GM12878 (cell line): ENCODE measurements at regions not wholly inside any gene's neighbourhood (a gene's known extent, or its start where the extent isn't known, plus 50 kb on each side); places are given as distances from the start of the nearest gene placed in this dataset.

Experiments used
- ATAC-seq: fragments of 200-7000 bp; cut with Tn5 transposase; 3 replicates; pipeline ENCODE4 v1.9.1; 2020; ENCODE audit warnings: mild to moderate bottlenecking, moderate library complexity
- BruUV-seq: library from RNA; stranded (reverse); fragments of 400-500 nt; replicated peaks from 2 replicates; lab custom pipeline; 2021; lab: Mats Ljungman, UMichigan
- CTCF ChIA-PET: fragments of 300-600 bp; sonication (Branson Sonifier 250); formaldehyde crosslinking; extraction: SDS; loops from one replicate; lab custom pipeline; 2021; ENCODE audit warnings: inconsistent platforms; lab: Yijun Ruan, JAX
- POLR2A ChIA-PET: fragments of 350-600 bp; formaldehyde crosslinking; extraction: SDS; loops from one replicate; lab custom pipeline; 2021; ENCODE audit warnings: inconsistent platforms; lab: Charles Lee
- RAD21 ChIA-PET: fragments of 300-600 bp; sonication (Branson Sonifier 250); formaldehyde crosslinking; loops from one replicate; lab custom pipeline; 2023; ENCODE audit warnings: antibody characterized with exemption; ENCODE audit not compliant: unreplicated experiment; lab: Charles Lee
- SMC1A ChIA-PET: fragments of 300-600 bp; sonication (Branson Sonifier 250); formaldehyde crosslinking; loops from one replicate; lab custom pipeline; 2023; ENCODE audit not compliant: unreplicated experiment, uncharacterized antibody; lab: Charles Lee
- DNase-seq: peaks from one replicate; pipeline ENCODE4 v3.0.0-alpha.2; 2011; ENCODE audit warnings: low read depth, low spot score
- FAIRE-seq: peaks from 3 replicates; lab custom pipeline; 2011; peaks lifted over from hg19 to GRCh38; lab: Jason Lieb, UNC
- H2AFZ ChIP-seq: 2 replicates; pipeline ENCODE4 v1.6.0; 2011; ENCODE audit warnings: low read depth, low read length, control low read depth; ENCODE audit not compliant: control insufficient read depth
- H3K27ac ChIP-seq: 2 replicates; pipeline ENCODE4 v1.5.1; 2011; ENCODE audit warnings: control low read depth; ENCODE audit not compliant: control insufficient read depth, insufficient read depth
- H3K27me3 ChIP-seq, 2 experiments: replicated peaks in 1 of 2; 2 replicates each; pipeline versions ENCODE4 v1.6.0 to v1.6.1; 2011; ENCODE audit warnings: low read length in 1 of 2; ENCODE audit not compliant: control insufficient read depth in 2 of 2, insufficient read depth in 2 of 2
- H3K36me3 ChIP-seq, 2 experiments: 2 replicates each; pipeline ENCODE4 v1.5.1; 2011; ENCODE audit warnings: low read length in 1 of 2; ENCODE audit not compliant: control insufficient read depth in 2 of 2, insufficient read depth in 2 of 2
- H3K4me1 ChIP-seq: 2 replicates; pipeline ENCODE4 v1.6.1; 2011; ENCODE audit warnings: mild to moderate bottlenecking, low read length, moderate library complexity, mixed read lengths; ENCODE audit not compliant: control insufficient read depth, insufficient read depth
- H3K4me2 ChIP-seq: 2 replicates; pipeline ENCODE4 v1.6.0; 2011; ENCODE audit warnings: control low read depth; ENCODE audit not compliant: control insufficient read depth, insufficient read depth
- H3K4me3 ChIP-seq: fragments of 200-600 bp; sonication (generic); 2 replicates; pipeline ENCODE4 v1.5.1; 2016
- H3K79me2 ChIP-seq: 2 replicates; pipeline ENCODE4 v1.6.0; 2011; ENCODE audit warnings: low read length; ENCODE audit not compliant: control insufficient read depth, insufficient read depth
- H3K9ac ChIP-seq: 2 replicates; pipeline ENCODE4 v1.8.0; 2011; ENCODE audit warnings: low read length, control low read depth, mixed read lengths; ENCODE audit not compliant: control insufficient read depth, insufficient read depth
- H3K9me3 ChIP-seq: replicated peaks from 3 replicates; pipeline ENCODE4 v1.5.1; 2011; ENCODE audit warnings: mild to moderate bottlenecking, low read length; ENCODE audit not compliant: control insufficient read depth, insufficient read depth
- H4K20me1 ChIP-seq: 2 replicates; pipeline ENCODE4 v1.6.0; 2011; ENCODE audit not compliant: control insufficient read depth, insufficient read depth
- BHLHE40 ChIP-seq, 2 experiments: fragments of 450-650 bp in 1 of 2; IDR thresholded peaks; 2 replicates each; pipeline ENCODE4 v1.6.1; 2011 to 2017; ENCODE audit warnings: low read depth in 2 of 2, borderline replicate concordance in 1 of 2, improper control_type of control experiment in 1 of 2, low read length in 1 of 2, mild to moderate bottlenecking in 1 of 2
- CHD4 ChIP-seq: fragments of 200-600 bp; sonication (generic); IDR thresholded peaks from 2 replicates; pipeline ENCODE4 v1.6.1; 2016; ENCODE audit warnings: mild to moderate bottlenecking
- KAT2A ChIP-seq: conservative IDR thresholded peaks from 2 replicates; pipeline ENCODE4 v1.6.1; 2011; ENCODE audit warnings: low read depth, low read length; ENCODE audit not compliant: control insufficient read depth
- NFYA ChIP-seq: IDR thresholded peaks from 2 replicates; pipeline ENCODE4 v1.6.1; 2011; ENCODE audit warnings: low read depth, mild to moderate bottlenecking, low read length, improper control_type of control experiment, borderline replicate concordance
- NRF1 ChIP-seq: conservative IDR thresholded peaks from 2 replicates; pipeline ENCODE4 v1.6.1; 2011; ENCODE audit warnings: mild to moderate bottlenecking, low read depth, low read length, improper control_type of control experiment
- POLR2A ChIP-seq: IDR thresholded peaks from 2 replicates; pipeline ENCODE4 v1.6.1; 2011; ENCODE audit warnings: low read depth, mild to moderate bottlenecking, low read length
- RAD21 ChIP-seq: IDR thresholded peaks from 2 replicates; pipeline ENCODE4 v1.6.1; 2011; ENCODE audit warnings: mild to moderate bottlenecking, low read depth, low read length, moderate library complexity; ENCODE audit not compliant: insufficient read depth
- SIN3A ChIP-seq: IDR thresholded peaks from 2 replicates; pipeline ENCODE4 v1.6.1; 2012; ENCODE audit warnings: low read depth, low read length, improper control_type of control experiment
- SIX5 ChIP-seq: IDR thresholded peaks from 2 replicates; pipeline ENCODE4 v1.6.1; 2011; ENCODE audit warnings: mild to moderate bottlenecking, low read depth, low read length, moderate library complexity; ENCODE audit not compliant: severe bottlenecking
- SREBF2 ChIP-seq: IDR thresholded peaks from 2 replicates; pipeline ENCODE4 v1.6.1; 2012; ENCODE audit warnings: mild to moderate bottlenecking, low read length
- WRNIP1 ChIP-seq: IDR thresholded peaks from 2 replicates; pipeline ENCODE4 v1.6.1; 2011; ENCODE audit warnings: low read depth, low read length, improper control_type of control experiment, borderline replicate concordance
- ZNF384 ChIP-seq: IDR thresholded peaks from 2 replicates; pipeline ENCODE4 v1.6.1; 2012; ENCODE audit warnings: low read depth, mild to moderate bottlenecking, low read length, improper control_type of control experiment, borderline replicate concordance
- ZZZ3 ChIP-seq: IDR thresholded peaks from 2 replicates; pipeline ENCODE4 v1.6.1; 2011; ENCODE audit warnings: low read depth; ENCODE audit not compliant: control insufficient read depth, insufficient read length
- WGBS: methylation state at CpG from one replicate; pipeline ENCODE4 v1.1.6; 2016; ENCODE audit warnings: low lambda C conversion rate; ENCODE audit not compliant: insufficient replicate concordance, insufficient coverage; ENCODE audit errors: missing lambda C conversion rate; 5-methylcytosine and 5-hydroxymethylcytosine counted together
- in situ Hi-C: fragments of 300-500 bp; cut with MboI; formaldehyde crosslinking; loops from 9 replicates; pipeline ENCODE4 v1.14.3; 2018; ENCODE audit warnings: mixed read lengths
- intact Hi-C: fragments of 100-400 bp; cut with micrococcal nuclease; formaldehyde crosslinking; loops from one replicate; pipeline ENCODE4 v1.14.2; 2022; ENCODE audit not compliant: unreplicated experiment
- TF ChIP-seq, protein P1 (sequence below): IDR thresholded peaks from 2 replicates; pipeline ENCODE4 v1.6.1; 2012; ENCODE audit warnings: low read length, inconsistent platforms
- TF ChIP-seq, protein P2 (sequence below): IDR thresholded peaks from 2 replicates; pipeline ENCODE4 v1.6.1; 2011; ENCODE audit warnings: low read depth, mild to moderate bottlenecking, low read length, moderate library complexity, borderline replicate concordance; ENCODE audit errors: extremely low read depth
- TF ChIP-seq, protein P3 (sequence below): fragments of 450-650 bp; IDR thresholded peaks from 2 replicates; pipeline ENCODE4 v1.6.1; 2017; ENCODE audit warnings: antibody characterized with exemption, mild to moderate bottlenecking, moderate library complexity
- TF ChIP-seq, protein P4 (sequence below): fragments of 150-350 bp; IDR thresholded peaks from 2 replicates; pipeline ENCODE4 v1.6.1; 2016; ENCODE audit warnings: low read depth, low read length

DNA sequence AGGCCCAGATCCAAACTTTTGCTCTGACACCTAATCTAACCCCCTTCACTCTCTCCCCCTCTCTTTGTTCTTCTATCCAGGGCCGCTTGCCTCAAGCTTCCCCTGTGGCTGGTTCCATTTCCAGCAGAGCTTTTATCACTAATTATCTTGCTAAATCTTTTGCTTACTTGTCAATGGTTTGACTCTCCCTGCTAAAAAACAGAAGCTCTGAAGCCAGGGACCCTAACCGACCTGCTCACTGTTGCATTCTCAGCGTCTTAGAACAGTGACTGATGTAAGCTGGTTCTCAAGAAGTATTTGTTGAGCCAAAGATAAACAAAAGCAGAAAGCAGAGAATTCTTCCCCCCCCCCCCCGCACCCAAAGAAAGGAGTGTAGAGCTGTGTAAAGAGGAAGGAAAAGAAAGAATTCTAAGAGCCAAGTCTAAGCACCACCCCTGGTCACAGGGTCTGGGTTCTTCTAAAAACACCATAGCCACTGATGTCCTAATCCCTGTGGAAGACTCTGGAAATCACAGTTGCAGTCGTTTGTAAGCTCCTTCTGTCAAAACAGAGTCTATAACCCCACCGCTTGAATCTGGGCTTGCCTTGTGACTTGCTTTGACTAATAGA, 385.8 kb downstream of the MED13L start:
- intact Hi-C loops: no loop called here

More for the DNA sequence above, 385.8 kb downstream of the MED13L start:
- FAIRE-seq (no peak), DNase-seq (no peak), ATAC-seq (no peak)
- Histone ChIP-seq H3K27ac (no peak overlapping the region), H3K9ac (no peak overlapping the region), H3K9me3 (no peaks in the 10 kb centered on the region), H3K79me2 (no peaks in the 10 kb centered on the region), H2AFZ (no peak overlapping the region), H3K27me3 (no peaks in the 10 kb centered on the region), H3K4me1 (no peaks in the 10 kb centered on the region), H3K36me3 (no peaks in the 10 kb centered on the region), H4K20me1 (no peaks in the 10 kb centered on the region), H3K4me2 (no peak overlapping the region), H3K4me3 (no peak overlapping the region)
- ChIA-PET POLR2A (no interaction called here), RAD21 (no interaction called here), SMC1A (no interaction called here), CTCF (interaction anchor here (0.6 kb wide), 1 partner anchor 130 kb away, joined by 3 read pairs; no protein-coding TSS in a partner anchor)
- in situ Hi-C loops: no loop called here
- no TSS peak for BruUV-seq
- TF ChIP-seq BHLHE40 (IDR thresholded peaks at IDR 0.05; ENCODE audit: borderline replicate concordance in 1 of 2, low read depth in 2 of 2, low read length in 1 of 2): no peak
- TF ChIP-seq WRNIP1: no peak
- TF ChIP-seq SIN3A: no peak
- no peak for TF ChIP-seq KAT2A
- TF ChIP-seq POLR2A: no peak
- no peak for TF ChIP-seq ZNF384
- no peak for TF ChIP-seq RAD21
- TF ChIP-seq, protein P1, sequence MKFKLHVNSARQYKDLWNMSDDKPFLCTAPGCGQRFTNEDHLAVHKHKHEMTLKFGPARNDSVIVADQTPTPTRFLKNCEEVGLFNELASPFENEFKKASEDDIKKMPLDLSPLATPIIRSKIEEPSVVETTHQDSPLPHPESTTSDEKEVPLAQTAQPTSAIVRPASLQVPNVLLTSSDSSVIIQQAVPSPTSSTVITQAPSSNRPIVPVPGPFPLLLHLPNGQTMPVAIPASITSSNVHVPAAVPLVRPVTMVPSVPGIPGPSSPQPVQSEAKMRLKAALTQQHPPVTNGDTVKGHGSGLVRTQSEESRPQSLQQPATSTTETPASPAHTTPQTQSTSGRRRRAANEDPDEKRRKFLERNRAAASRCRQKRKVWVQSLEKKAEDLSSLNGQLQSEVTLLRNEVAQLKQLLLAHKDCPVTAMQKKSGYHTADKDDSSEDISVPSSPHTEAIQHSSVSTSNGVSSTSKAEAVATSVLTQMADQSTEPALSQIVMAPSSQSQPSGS: no peak
- no peak for TF ChIP-seq SIX5
- no peak for TF ChIP-seq SREBF2
- TF ChIP-seq, protein P2, sequence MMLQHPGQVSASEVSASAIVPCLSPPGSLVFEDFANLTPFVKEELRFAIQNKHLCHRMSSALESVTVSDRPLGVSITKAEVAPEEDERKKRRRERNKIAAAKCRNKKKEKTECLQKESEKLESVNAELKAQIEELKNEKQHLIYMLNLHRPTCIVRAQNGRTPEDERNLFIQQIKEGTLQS: no peak
- TF ChIP-seq CHD4: no peak
- TF ChIP-seq NFYA: no peak
- TF ChIP-seq, protein P3, sequence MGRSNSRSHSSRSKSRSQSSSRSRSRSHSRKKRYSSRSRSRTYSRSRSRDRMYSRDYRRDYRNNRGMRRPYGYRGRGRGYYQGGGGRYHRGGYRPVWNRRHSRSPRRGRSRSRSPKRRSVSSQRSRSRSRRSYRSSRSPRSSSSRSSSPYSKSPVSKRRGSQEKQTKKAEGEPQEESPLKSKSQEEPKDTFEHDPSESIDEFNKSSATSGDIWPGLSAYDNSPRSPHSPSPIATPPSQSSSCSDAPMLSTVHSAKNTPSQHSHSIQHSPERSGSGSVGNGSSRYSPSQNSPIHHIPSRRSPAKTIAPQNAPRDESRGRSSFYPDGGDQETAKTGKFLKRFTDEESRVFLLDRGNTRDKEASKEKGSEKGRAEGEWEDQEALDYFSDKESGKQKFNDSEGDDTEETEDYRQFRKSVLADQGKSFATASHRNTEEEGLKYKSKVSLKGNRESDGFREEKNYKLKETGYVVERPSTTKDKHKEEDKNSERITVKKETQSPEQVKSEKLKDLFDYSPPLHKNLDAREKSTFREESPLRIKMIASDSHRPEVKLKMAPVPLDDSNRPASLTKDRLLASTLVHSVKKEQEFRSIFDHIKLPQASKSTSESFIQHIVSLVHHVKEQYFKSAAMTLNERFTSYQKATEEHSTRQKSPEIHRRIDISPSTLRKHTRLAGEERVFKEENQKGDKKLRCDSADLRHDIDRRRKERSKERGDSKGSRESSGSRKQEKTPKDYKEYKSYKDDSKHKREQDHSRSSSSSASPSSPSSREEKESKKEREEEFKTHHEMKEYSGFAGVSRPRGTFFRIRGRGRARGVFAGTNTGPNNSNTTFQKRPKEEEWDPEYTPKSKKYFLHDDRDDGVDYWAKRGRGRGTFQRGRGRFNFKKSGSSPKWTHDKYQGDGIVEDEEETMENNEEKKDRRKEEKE: no peak
- no peak for TF ChIP-seq NRF1
- no peak for TF ChIP-seq ZZZ3
- TF ChIP-seq, protein P4, sequence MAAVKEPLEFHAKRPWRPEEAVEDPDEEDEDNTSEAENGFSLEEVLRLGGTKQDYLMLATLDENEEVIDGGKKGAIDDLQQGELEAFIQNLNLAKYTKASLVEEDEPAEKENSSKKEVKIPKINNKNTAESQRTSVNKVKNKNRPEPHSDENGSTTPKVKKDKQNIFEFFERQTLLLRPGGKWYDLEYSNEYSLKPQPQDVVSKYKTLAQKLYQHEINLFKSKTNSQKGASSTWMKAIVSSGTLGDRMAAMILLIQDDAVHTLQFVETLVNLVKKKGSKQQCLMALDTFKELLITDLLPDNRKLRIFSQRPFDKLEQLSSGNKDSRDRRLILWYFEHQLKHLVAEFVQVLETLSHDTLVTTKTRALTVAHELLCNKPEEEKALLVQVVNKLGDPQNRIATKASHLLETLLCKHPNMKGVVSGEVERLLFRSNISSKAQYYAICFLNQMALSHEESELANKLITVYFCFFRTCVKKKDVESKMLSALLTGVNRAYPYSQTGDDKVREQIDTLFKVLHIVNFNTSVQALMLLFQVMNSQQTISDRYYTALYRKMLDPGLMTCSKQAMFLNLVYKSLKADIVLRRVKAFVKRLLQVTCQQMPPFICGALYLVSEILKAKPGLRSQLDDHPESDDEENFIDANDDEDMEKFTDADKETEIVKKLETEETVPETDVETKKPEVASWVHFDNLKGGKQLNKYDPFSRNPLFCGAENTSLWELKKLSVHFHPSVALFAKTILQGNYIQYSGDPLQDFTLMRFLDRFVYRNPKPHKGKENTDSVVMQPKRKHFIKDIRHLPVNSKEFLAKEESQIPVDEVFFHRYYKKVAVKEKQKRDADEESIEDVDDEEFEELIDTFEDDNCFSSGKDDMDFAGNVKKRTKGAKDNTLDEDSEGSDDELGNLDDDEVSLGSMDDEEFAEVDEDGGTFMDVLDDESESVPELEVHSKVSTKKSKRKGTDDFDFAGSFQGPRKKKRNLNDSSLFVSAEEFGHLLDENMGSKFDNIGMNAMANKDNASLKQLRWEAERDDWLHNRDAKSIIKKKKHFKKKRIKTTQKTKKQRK: no peak
- WGBS: 21% methylated on average over 6 of the region's 6 CpGs
